ENCODE measurements at regions not wholly inside any gene's neighbourhood (a gene's known extent, or its start where the extent isn't known, plus 50 kb on each side); places are given as distances from the start of the nearest gene placed in this dataset.

- TF ChIP-seq POLR2AphosphoS5 (IDR thresholded peaks at IDR 0.05; ENCODE audit: low read depth) (no peak), CTCF (IDR thresholded peaks at IDR 0.05; ENCODE audit: insufficient read depth, low read length) (no peak), GABPA (IDR thresholded peaks at IDR 0.05; ENCODE audit: low read depth) (no peak), SPI1 (IDR thresholded peaks at IDR 0.05; ENCODE audit: borderline replicate concordance, low read depth) (no peak), REST (IDR thresholded peaks at IDR 0.05; ENCODE audit: insufficient replicate concordance, low read depth) (no peak)
- no peak for DNase-seq (ENCODE audit: low read depth in 1 of 2, low spot score in 1 of 2)
- H3K27ac ChIP-seq (replicated peaks): no peak overlapping the region
- no peak overlapping the region for H3K4me3 ChIP-seq (replicated peaks; ENCODE audit: insufficient read depth, low read length)
- H3K27me3 ChIP-seq (ENCODE audit: insufficient read depth, poor library complexity, severe bottlenecking): peaks cover 3% of the 10 kb centered on the region
Observed at GRCh38 chr12:97173688-97174410, 266.8 kb downstream of the NEDD1 start.

GRCh38 chr12:97177481-97177880, 270.4 kb downstream of the NEDD1 start:
- TF ChIP-seq CTCF (IDR thresholded peaks at IDR 0.05; ENCODE audit: insufficient read depth, low read length) (no peak), SPI1 (IDR thresholded peaks at IDR 0.05; ENCODE audit: borderline replicate concordance, low read depth) (no peak), GABPA (IDR thresholded peaks at IDR 0.05; ENCODE audit: low read depth) (no peak), POLR2AphosphoS5 (IDR thresholded peaks at IDR 0.05; ENCODE audit: low read depth) (no peak), REST (IDR thresholded peaks at IDR 0.05; ENCODE audit: insufficient replicate concordance, low read depth) (no peak)
- no peak overlapping the region for H3K27ac ChIP-seq (replicated peaks)
- DNase-seq (ENCODE audit: low read depth in 1 of 2, low spot score in 1 of 2): no peak
- no peak overlapping the region for H3K4me3 ChIP-seq (replicated peaks; ENCODE audit: insufficient read depth, low read length)
- H3K27me3 ChIP-seq (ENCODE audit: insufficient read depth, poor library complexity, severe bottlenecking): no peaks in the 10 kb centered on the region

- DNase-seq (ENCODE audit: low read depth in 1 of 2, low spot score in 1 of 2): no peak
- Histone ChIP-seq H3K27ac (replicated peaks) (no peak overlapping the region), H3K27me3 (ENCODE audit: insufficient read depth, poor library complexity, severe bottlenecking) (no peaks in the 10 kb centered on the region), H3K4me3 (replicated peaks; ENCODE audit: insufficient read depth, low read length) (no peak overlapping the region)
- TF ChIP-seq SPI1 (IDR thresholded peaks at IDR 0.05; ENCODE audit: borderline replicate concordance, low read depth) (no peak), GABPA (IDR thresholded peaks at IDR 0.05; ENCODE audit: low read depth) (no peak), REST (IDR thresholded peaks at IDR 0.05; ENCODE audit: insufficient replicate concordance, low read depth) (no peak), POLR2AphosphoS5 (IDR thresholded peaks at IDR 0.05; ENCODE audit: low read depth) (no peak), CTCF (IDR thresholded peaks at IDR 0.05; ENCODE audit: insufficient read depth, low read length) (no peak)
Observed at GRCh38 chr12:97181571-97182265, 274.7 kb downstream of the NEDD1 start.
